Gastrocnemius medialis (tissue), 4 donors: ENCODE measurements at regions not wholly inside any gene's neighbourhood (a gene's known extent, or its start where the extent isn't known, plus 50 kb on each side); places are given as distances from the start of the nearest gene placed in this dataset.

Source experiments
- ATAC-seq, 2 donors: fragments of 150-250 bp; one replicate each; pipeline ENCODE4 v1.9.1; 2016
- DNase-seq, 2 donors: peaks; one replicate each; pipeline ENCODE4 v3.0.0-alpha.2; 2019
- H3K27ac ChIP-seq, 4 donors: fragments of 200-600 bp; sonication (generic); 1 replicate in 1 of 4; 2 replicates in 3 of 4; pipeline ENCODE4 v1.5.1; 2016 to 2018; ENCODE audit warnings: mild to moderate bottlenecking in 2 of 4, moderate library complexity in 1 of 4
- H3K27me3 ChIP-seq, 3 donors: fragments of 200-600 bp; sonication (generic) in 2 of 3; 1 replicate in 1 of 3; 2 replicates in 2 of 3; pipeline versions ENCODE4 v1.5.1 to v1.6.0; 2016 to 2019; ENCODE audit warnings: mild to moderate bottlenecking in 1 of 3, moderate library complexity in 1 of 3
- H3K36me3 ChIP-seq, 2 donors: fragments of 200-600 bp; sonication (generic) in 1 of 2; one replicate each; pipeline ENCODE4 v1.5.1; 2017 to 2018
- H3K4me1 ChIP-seq, 2 donors: fragments of 200-600 bp; sonication (generic) in 1 of 2; one replicate each; pipeline ENCODE4 v1.5.1; 2016 to 2017; ENCODE audit warnings: mild to moderate bottlenecking in 2 of 2
- H3K4me3 ChIP-seq, 4 donors: fragments of 200-600 bp; sonication (generic) in 3 of 4; 1 replicate in 1 of 4; 2 replicates in 3 of 4; pipeline ENCODE4 v1.5.1; 2016 to 2019; ENCODE audit warnings: mild to moderate bottlenecking in 2 of 4
- H3K9me3 ChIP-seq, 3 donors: fragments of 200-600 bp; sonication (generic) in 2 of 3; 1 replicate in 1 of 3; 2 replicates in 2 of 3; pipeline ENCODE4 v1.5.1; 2016 to 2019
- POLR2A ChIP-seq, 2 donors: fragments of 450-650 bp; IDR thresholded peaks; one replicate each; pipeline ENCODE4 v1.6.1; 2017; ENCODE audit warnings: antibody characterized with exemption in 2 of 2, mild to moderate bottlenecking in 2 of 2, moderate library complexity in 2 of 2
- in situ Hi-C, 4 donors: fragments of 200-750 bp; cut with MboI; loops; one replicate each; pipeline versions ENCODE4 v1.15.0 to v1.8.0; 2017; ENCODE audit warnings: low sequenced_read_pairs in 4 of 4
- intact Hi-C: fragments of 100-400 bp; cut with DNase I; formaldehyde crosslinking; loops from one replicate; pipeline ENCODE4 v1.15.1; 2023; ENCODE audit warnings: low total_unique reads
- TF ChIP-seq, protein P1 (sequence below), 5 experiments: fragments of 450-650 bp in 3 of 5; fragments of 200-600 bp in 2 of 5; sonication (generic) in 2 of 5; IDR thresholded peaks in 4 of 5; conservative IDR thresholded peaks in 1 of 5; 1 replicate in 4 of 5; 2 replicates in 1 of 5; pipeline ENCODE4 v1.5.1; 2016 to 2019; ENCODE audit warnings: antibody characterized with exemption in 5 of 5, mild to moderate bottlenecking in 3 of 5, moderate library complexity in 3 of 5

DNA sequence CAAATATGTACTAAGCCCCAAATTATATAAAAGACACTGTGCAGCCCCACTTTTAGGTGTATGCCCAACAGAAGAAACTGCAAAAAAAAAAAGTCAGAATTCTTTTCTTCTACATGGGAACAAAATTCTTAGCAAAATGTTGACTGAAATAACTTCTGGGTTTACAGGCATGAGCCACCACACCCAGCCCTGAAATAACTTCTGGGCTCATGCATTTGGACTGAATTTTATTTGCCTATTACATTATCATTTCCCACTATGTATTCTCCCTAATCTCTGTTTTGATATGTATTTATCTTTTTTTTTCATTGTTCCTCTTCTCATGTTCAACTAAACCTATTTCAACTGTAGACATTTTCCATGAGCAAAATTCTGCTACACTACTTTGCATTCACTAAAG, 169.2 kb downstream of the GRIN2B start:
- intact Hi-C loops (no loop called here), in situ Hi-C loops (no loop called here)
- Histone ChIP-seq H3K27ac (no peak overlapping the region), H3K4me1 (no peaks in the 10 kb centered on the region), H3K27me3 (no peaks in the 10 kb centered on the region), H3K4me3 (no peak overlapping the region), H3K9me3 (no peaks in the 10 kb centered on the region), H3K36me3 (no peaks in the 10 kb centered on the region)
- TF ChIP-seq, protein P1, sequence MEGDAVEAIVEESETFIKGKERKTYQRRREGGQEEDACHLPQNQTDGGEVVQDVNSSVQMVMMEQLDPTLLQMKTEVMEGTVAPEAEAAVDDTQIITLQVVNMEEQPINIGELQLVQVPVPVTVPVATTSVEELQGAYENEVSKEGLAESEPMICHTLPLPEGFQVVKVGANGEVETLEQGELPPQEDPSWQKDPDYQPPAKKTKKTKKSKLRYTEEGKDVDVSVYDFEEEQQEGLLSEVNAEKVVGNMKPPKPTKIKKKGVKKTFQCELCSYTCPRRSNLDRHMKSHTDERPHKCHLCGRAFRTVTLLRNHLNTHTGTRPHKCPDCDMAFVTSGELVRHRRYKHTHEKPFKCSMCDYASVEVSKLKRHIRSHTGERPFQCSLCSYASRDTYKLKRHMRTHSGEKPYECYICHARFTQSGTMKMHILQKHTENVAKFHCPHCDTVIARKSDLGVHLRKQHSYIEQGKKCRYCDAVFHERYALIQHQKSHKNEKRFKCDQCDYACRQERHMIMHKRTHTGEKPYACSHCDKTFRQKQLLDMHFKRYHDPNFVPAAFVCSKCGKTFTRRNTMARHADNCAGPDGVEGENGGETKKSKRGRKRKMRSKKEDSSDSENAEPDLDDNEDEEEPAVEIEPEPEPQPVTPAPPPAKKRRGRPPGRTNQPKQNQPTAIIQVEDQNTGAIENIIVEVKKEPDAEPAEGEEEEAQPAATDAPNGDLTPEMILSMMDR (IDR thresholded peaks at IDR 0.05 in 4 of 5, conservative IDR thresholded peaks at IDR 0.05 in 1 of 5), result no peak
- TF ChIP-seq POLR2A (IDR thresholded peaks at IDR 0.05), result no peak
- ATAC-seq (no peak), DNase-seq (no peak)

- no peak for DNase-seq
- Histone ChIP-seq H3K4me1 (no peaks in the 10 kb centered on the region), H3K27ac (no peak overlapping the region), H3K9me3 (no peaks in the 10 kb centered on the region), H3K27me3 (no peaks in the 10 kb centered on the region), H3K36me3 (no peaks in the 10 kb centered on the region), H3K4me3 (no peak overlapping the region)
- no peak for ATAC-seq
- no peak for TF ChIP-seq POLR2A (IDR thresholded peaks at IDR 0.05)
- TF ChIP-seq, protein P1 (IDR thresholded peaks at IDR 0.05 in 4 of 5, conservative IDR thresholded peaks at IDR 0.05 in 1 of 5), result no peak
- in situ Hi-C loops, result no loop called here
- intact Hi-C loops, result no loop called here
These were observed 170.3 kb downstream of the GRIN2B start for GRCh38 chr12:13811061-13811460.

- DNase-seq (no peak), ATAC-seq (no peak)
- no peak for TF ChIP-seq POLR2A (IDR thresholded peaks at IDR 0.05)
- TF ChIP-seq, protein P1 (IDR thresholded peaks at IDR 0.05 in 4 of 5, conservative IDR thresholded peaks at IDR 0.05 in 1 of 5), result no peak
- no peaks in the 10 kb centered on the region for H3K9me3 ChIP-seq
- intact Hi-C loops, result no loop called here
- in situ Hi-C loops, result no loop called here
- no peak overlapping the region for H3K27ac ChIP-seq
- H3K4me1 ChIP-seq, result no peaks in the 10 kb centered on the region
- H3K36me3 ChIP-seq, result no peaks in the 10 kb centered on the region
- no peaks in the 10 kb centered on the region for H3K27me3 ChIP-seq
- no peak overlapping the region for H3K4me3 ChIP-seq
These were observed 176.4 kb downstream of the GRIN2B start for GRCh38 chr12:13805041-13805440.

GRCh38 chr12:13801543-13801942, 179.9 kb downstream of the GRIN2B start:
- H3K4me1 ChIP-seq, result no peaks in the 10 kb centered on the region
- no peak overlapping the region for H3K4me3 ChIP-seq
- H3K27ac ChIP-seq, result no peak overlapping the region
- no peaks in the 10 kb centered on the region for H3K27me3 ChIP-seq
- intact Hi-C loops, result no loop called here
- H3K36me3 ChIP-seq, result no peaks in the 10 kb centered on the region
- no peak for ATAC-seq
- in situ Hi-C loops, result no loop called here
- DNase-seq, result no peak
- no peaks in the 10 kb centered on the region for H3K9me3 ChIP-seq
- TF ChIP-seq, protein P1 (IDR thresholded peaks at IDR 0.05 in 4 of 5, conservative IDR thresholded peaks at IDR 0.05 in 1 of 5), result no peak
- no peak for TF ChIP-seq POLR2A (IDR thresholded peaks at IDR 0.05)

- no peaks in the 10 kb centered on the region for H3K36me3 ChIP-seq
- ATAC-seq (no peak), DNase-seq (no peak)
- no peak overlapping the region for H3K4me3 ChIP-seq
- intact Hi-C loops, result no loop called here
- TF ChIP-seq POLR2A (IDR thresholded peaks at IDR 0.05), result no peak
- TF ChIP-seq, protein P1 (IDR thresholded peaks at IDR 0.05 in 4 of 5, conservative IDR thresholded peaks at IDR 0.05 in 1 of 5), result no peak
- in situ Hi-C loops, result no loop called here
- no peaks in the 10 kb centered on the region for H3K9me3 ChIP-seq
- H3K4me1 ChIP-seq, result no peaks in the 10 kb centered on the region
- no peak overlapping the region for H3K27ac ChIP-seq
- H3K27me3 ChIP-seq, result no peaks in the 10 kb centered on the region
These were observed 181.8 kb downstream of the GRIN2B start for GRCh38 chr12:13799574-13799973.
